GM18861 (cell line): ENCODE measurements at regions not wholly inside any gene's neighbourhood (a gene's known extent, or its start where the extent isn't known, plus 50 kb on each side); places are given as distances from the start of the nearest gene placed in this dataset.

Experiments
- ATAC-seq: cut with Tn5 transposase; IDR thresholded peaks from one replicate; pipeline ENCODE4 v1.9.1; 2021; ENCODE audit not compliant: unreplicated experiment

- ATAC-seq: no peak
Observed at GRCh38 chr18:33866386-33866785, 288.4 kb downstream of the ASXL3 start.

GRCh38 chr18:33863912-33864311, 285.9 kb downstream of the ASXL3 start:
- ATAC-seq: no peak

GRCh38 chr18:33854827-33855139, 276.8 kb downstream of the ASXL3 start:
- no peak for ATAC-seq

GRCh38 chr18:33854086-33854826, 276.2 kb downstream of the ASXL3 start:
- ATAC-seq: no peak

GRCh38 chr18:33853187-33853586, 275.2 kb downstream of the ASXL3 start:
- ATAC-seq: no peak

GRCh38 chr18:33851546-33852078, 273.6 kb downstream of the ASXL3 start:
- no peak for ATAC-seq

GRCh38 chr18:33849731-33850130, 271.7 kb downstream of the ASXL3 start:
- no peak for ATAC-seq

GRCh38 chr18:33844232-33844631, 266.2 kb downstream of the ASXL3 start:
- ATAC-seq: no peak

- no peak for ATAC-seq
Observed at GRCh38 chr18:33841221-33841967, 263.4 kb downstream of the ASXL3 start.

GRCh38 chr18:33840212-33840593, 262.2 kb downstream of the ASXL3 start:
- no peak for ATAC-seq

GRCh38 chr18:33839452-33840211, 261.6 kb downstream of the ASXL3 start:
- ATAC-seq: peak; percentile 88

- no peak for ATAC-seq
Observed at GRCh38 chr18:33838054-33838453, 260.0 kb downstream of the ASXL3 start.

GRCh38 chr18:33837191-33837590, 259.2 kb downstream of the ASXL3 start:
- no peak for ATAC-seq

GRCh38 chr18:33836564-33836963, 258.5 kb downstream of the ASXL3 start:
- ATAC-seq: no peak

GRCh38 chr18:33835419-33835818, 257.4 kb downstream of the ASXL3 start:
- no peak for ATAC-seq

- ATAC-seq: no peak
Observed at GRCh38 chr18:33833842-33834241, 255.8 kb downstream of the ASXL3 start.

- ATAC-seq: no peak
Observed at GRCh38 chr18:33831424-33831823, 253.4 kb downstream of the ASXL3 start.

GRCh38 chr18:33830213-33830612, 252.2 kb downstream of the ASXL3 start:
- ATAC-seq: no peak

- ATAC-seq: no peak
Observed at GRCh38 chr18:33828949-33829348, 250.9 kb downstream of the ASXL3 start.

GRCh38 chr18:33826151-33826550, 248.1 kb downstream of the ASXL3 start:
- ATAC-seq: no peak

GRCh38 chr18:33821503-33821902, 243.5 kb downstream of the ASXL3 start:
- no peak for ATAC-seq
